Adrenal gland (tissue), 9 donors: ENCODE measurements at regions not wholly inside any gene's neighbourhood (a gene's known extent, or its start where the extent isn't known, plus 50 kb on each side); places are given as distances from the start of the nearest gene placed in this dataset.

ENCODE experiments used
- DNase-seq, 7 donors: peaks; one replicate each; pipeline ENCODE4 v3.0.0-alpha.2; 2019 to 2020
- H3K27ac ChIP-seq, 5 donors: fragments of 200-600 bp; sonication (generic) in 4 of 5; 1 replicate in 3 of 5; 2 replicates in 2 of 5; pipeline versions ENCODE4 v1.5.1 to v1.8.0; 2016 to 2020; ENCODE audit warnings: mild to moderate bottlenecking in 1 of 5
- H3K27me3 ChIP-seq: fragments of 200-600 bp; 2 replicates; pipeline ENCODE4 v1.8.0; 2021
- H3K36me3 ChIP-seq, 2 donors: fragments of 200-600 bp; replicated peaks in 1 of 2; 1 replicate in 1 of 2; 2 replicates in 1 of 2; pipeline versions ENCODE4 v1.5.1 to v1.8.0; 2018 to 2022
- H3K4me1 ChIP-seq, 2 donors: fragments of 200-600 bp; replicated peaks in 1 of 2; 1 replicate in 1 of 2; 2 replicates in 1 of 2; pipeline versions ENCODE4 v1.5.1 to v1.8.0; 2018 to 2021
- H3K4me3 ChIP-seq, 4 donors: fragments of 200-600 bp; sonication (generic) in 3 of 4; one replicate each; pipeline ENCODE4 v1.5.1; 2016 to 2018
- H3K9me3 ChIP-seq, 3 donors: fragments of 200-600 bp; sonication (generic) in 1 of 3; replicated peaks in 1 of 3; 1 replicate in 2 of 3; 2 replicates in 1 of 3; pipeline versions ENCODE4 v1.5.1 to v1.8.0; 2016 to 2021
- POLR2A ChIP-seq, 2 donors: fragments of 450-650 bp; IDR thresholded peaks; one replicate each; pipeline ENCODE4 v1.6.1; 2017; ENCODE audit warnings: antibody characterized with exemption in 2 of 2, mild to moderate bottlenecking in 2 of 2, moderate library complexity in 1 of 2
- WGBS, 4 donors: extraction: QIAGEN DNeasy Blood & Tissue Kit in 2 of 4; methylation state at CpG; one replicate each; pipeline versions ENCODE4 v1.1.5 to v1.1.7; 2013 to 2017; 5-methylcytosine and 5-hydroxymethylcytosine counted together
- intact Hi-C, 2 donors: fragments of 100-400 bp; cut with DNase I; formaldehyde crosslinking; loops; one replicate each; pipeline versions ENCODE4 v1.14.1 to v1.15.0; 2022 to 2023
- TF ChIP-seq, protein P1 (sequence below), 6 experiments: fragments of 450-650 bp in 4 of 6; fragments of 200-600 bp in 2 of 6; sonication (generic) in 1 of 6; IDR thresholded peaks; 1 replicate in 5 of 6; 2 replicates in 1 of 6; pipeline versions ENCODE4 v1.5.1 to v1.8.0; 2016 to 2021; ENCODE audit warnings: antibody characterized with exemption in 6 of 6, mild to moderate bottlenecking in 2 of 6, moderate library complexity in 1 of 6
- donor health status: healthy with polysubstance abuse.
- donor health status: Bipolar disorder and iron deficiency.
- donor health status: DM: yes; HTN: yes; CAD: no.
- donor health status: DM: no; HTN: no; CAD: no.
- donor health status: DM: no; HTN: no; CAD: no.

DNA sequence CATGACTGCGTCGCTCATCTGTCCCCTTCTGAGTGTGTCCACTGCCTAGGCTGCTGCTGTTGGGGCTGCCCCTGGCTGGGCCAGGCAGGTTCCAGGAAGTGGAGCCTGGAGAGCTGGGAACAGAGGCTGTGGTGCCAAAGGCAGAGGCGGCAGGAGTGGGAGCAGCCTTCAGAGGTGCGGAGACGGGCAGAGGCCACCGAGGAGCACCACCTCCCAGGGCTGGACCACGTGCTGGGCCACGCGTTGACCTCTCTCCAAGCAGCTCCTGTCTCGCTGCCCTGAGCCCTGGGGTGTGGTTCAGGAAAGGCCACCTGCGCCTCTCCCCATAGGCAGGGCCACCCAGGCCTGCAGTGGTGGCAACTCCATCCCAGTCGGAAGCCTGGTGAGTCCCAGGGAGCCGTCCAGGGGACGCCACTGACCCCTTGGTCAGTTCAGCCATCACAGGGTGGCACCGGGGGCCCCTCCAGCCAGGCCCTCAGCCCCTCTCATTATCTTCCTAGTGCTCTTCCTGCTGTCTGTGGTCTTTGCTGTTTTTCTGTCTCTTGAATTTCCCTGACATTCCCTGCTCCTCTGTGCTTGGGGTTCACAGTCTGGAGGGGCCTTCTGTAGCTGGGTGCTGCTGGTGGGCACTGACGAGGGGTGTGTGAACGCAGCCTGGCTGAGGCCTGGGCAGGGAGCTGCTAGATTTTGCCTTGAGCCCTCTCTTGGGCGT is 122.8 kb upstream of the HS6ST1 start:
- DNase-seq: peak in 2 of 7 donors; percentile 14 to 15
- Histone ChIP-seq H3K4me1 (peaks cover 17 to 18% of the 10 kb centered on the region in 2 donors), H3K27ac (no peak overlapping the region), H3K4me3 (no peak overlapping the region), H3K27me3 (no peaks in the 10 kb centered on the region), H3K36me3 (no peaks in the 10 kb centered on the region), H3K9me3 (no peaks in the 10 kb centered on the region)
- no peak for TF ChIP-seq POLR2A (IDR thresholded peaks at IDR 0.05)
- TF ChIP-seq, protein P1, sequence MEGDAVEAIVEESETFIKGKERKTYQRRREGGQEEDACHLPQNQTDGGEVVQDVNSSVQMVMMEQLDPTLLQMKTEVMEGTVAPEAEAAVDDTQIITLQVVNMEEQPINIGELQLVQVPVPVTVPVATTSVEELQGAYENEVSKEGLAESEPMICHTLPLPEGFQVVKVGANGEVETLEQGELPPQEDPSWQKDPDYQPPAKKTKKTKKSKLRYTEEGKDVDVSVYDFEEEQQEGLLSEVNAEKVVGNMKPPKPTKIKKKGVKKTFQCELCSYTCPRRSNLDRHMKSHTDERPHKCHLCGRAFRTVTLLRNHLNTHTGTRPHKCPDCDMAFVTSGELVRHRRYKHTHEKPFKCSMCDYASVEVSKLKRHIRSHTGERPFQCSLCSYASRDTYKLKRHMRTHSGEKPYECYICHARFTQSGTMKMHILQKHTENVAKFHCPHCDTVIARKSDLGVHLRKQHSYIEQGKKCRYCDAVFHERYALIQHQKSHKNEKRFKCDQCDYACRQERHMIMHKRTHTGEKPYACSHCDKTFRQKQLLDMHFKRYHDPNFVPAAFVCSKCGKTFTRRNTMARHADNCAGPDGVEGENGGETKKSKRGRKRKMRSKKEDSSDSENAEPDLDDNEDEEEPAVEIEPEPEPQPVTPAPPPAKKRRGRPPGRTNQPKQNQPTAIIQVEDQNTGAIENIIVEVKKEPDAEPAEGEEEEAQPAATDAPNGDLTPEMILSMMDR (IDR thresholded peaks at IDR 0.05): no peak
- intact Hi-C loops: no loop called here
- 94 to 97% (median 96%) methylated on average over 7 to 18 of the region's 18 CpGs for WGBS, 4 donors

DNA sequence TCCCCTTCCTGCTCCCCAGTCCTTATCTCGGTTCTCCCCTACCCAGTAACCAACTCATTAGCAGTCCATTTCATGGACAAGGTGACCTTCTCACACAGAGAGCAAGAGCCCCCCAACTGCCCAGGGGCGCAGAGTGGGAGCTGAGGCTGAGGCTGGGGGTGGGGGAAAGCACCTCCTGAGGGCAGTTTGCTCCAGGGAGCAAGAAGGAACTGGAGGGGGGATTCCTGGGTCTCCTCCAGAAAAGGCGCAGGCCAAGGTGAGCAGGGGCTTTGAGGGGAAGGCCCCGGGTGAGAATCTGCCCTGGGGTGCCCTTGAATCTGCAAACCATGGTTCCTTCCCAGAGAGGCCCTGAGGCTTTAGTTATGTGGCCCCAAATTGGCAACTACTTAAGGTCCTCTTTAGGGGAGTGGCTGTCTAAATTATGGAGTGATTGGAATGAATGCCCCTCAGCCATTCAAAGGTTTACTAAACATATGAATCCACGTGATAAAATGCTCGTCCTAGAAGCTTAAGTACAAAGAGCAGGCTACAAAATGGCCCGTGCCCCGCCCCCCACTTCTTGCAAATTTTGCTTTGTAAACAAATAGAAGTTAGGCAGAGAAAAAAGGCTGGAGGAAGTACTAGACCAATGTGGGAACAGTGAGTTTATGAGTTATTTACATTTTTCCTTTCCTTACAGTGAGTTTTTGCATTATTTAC is 123.5 kb upstream of the HS6ST1 start:
- H3K4me1 ChIP-seq: peaks cover 17 to 18% of the 10 kb centered on the region in 2 donors
- peak overlapping the region in 3 of 5 donors; percentile 1 to 62 (median 39) for H3K27ac ChIP-seq
- DNase-seq: peak in 6 of 7 donors; percentile 23 to 55 (median 39)
- no peak overlapping the region for H3K4me3 ChIP-seq
- TF ChIP-seq, protein P1 (IDR thresholded peaks at IDR 0.05): no peak
- no peak for TF ChIP-seq POLR2A (IDR thresholded peaks at IDR 0.05)
- H3K27me3 ChIP-seq: no peaks in the 10 kb centered on the region
- intact Hi-C loops: no loop called here
- 65 to 75% (median 69%) methylated on average over 5 to 8 of the region's 8 CpGs for WGBS, 4 donors
- no peaks in the 10 kb centered on the region for H3K36me3 ChIP-seq
- H3K9me3 ChIP-seq: no peaks in the 10 kb centered on the region

DNA sequence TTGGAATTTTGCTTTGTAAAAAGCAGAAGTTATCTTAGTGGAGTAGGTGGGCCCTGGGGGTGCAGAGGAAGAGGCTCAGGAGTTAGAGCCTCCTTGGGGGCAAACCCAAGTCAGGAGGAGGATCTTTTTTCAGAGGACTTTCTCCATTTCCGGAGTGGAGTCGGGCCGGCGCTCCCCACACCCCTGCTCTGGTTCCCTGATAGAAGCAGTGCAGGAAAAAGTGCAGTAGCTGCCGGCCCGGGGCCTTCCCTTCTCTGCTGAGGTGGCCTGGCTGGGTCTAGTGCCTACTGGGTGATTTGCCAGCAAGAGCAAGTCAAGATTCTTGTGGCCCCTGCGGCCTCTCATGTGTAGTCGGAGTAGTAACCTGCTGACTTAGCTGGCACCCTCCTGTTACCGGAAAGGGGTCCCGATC is 124.2 kb upstream of the HS6ST1 start:
- Histone ChIP-seq H3K4me1 (peaks cover 17 to 18% of the 10 kb centered on the region in 2 donors), H3K27me3 (no peaks in the 10 kb centered on the region), H3K36me3 (no peaks in the 10 kb centered on the region), H3K27ac (peak overlapping the region in 4 of 5 donors; percentile 1 to 62 (median 34)), H3K4me3 (no peak overlapping the region), H3K9me3 (no peaks in the 10 kb centered on the region)
- 54 to 68% (median 62%) methylated on average over 10 of the region's 10 CpGs for WGBS, 4 donors
- intact Hi-C loops: no loop called here
- no peak for TF ChIP-seq POLR2A (IDR thresholded peaks at IDR 0.05)
- TF ChIP-seq, protein P1 (IDR thresholded peaks at IDR 0.05): no peak
- peak in 5 of 7 donors; percentile 12 to 55 (median 35) for DNase-seq

DNA sequence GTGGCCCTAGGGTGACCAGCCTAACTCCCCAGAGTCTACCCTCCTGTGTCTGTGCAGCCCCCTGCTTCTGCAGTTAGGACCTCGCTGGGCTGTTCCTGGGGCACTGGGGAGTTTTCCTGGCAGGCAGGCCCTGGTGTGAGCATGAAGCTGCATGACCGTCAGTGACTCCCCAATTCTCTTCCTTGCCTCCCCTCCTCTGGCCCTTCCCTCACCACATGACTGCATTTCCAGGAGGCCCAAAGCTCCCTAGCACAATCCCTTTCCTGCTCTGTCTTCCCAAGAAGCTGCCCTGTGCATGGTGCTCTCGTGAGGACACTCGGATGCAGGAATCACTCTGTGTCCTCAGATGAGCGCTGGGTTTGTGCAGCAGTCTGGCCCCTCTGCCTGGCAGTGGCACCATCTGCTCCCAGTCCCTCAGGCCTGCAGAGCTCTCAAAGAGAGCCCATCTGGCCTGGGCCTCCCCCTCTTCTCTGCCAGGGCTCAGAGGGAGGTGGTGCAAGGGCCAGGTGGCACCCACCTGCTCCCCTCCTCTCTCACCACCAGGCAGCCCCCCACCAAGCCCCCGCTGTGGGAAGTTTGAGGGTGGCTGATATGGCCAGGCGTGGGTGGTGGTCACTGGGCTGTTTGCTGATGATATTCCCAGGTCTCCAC is 125.6 kb upstream of the HS6ST1 start:
- intact Hi-C loops: no loop called here
- H3K9me3 ChIP-seq: no peaks in the 10 kb centered on the region
- H3K4me1 ChIP-seq: peaks cover 17 to 18% of the 10 kb centered on the region in 2 donors
- H3K4me3 ChIP-seq: no peak overlapping the region
- peak in 3 of 7 donors; percentile 9 to 46 (median 19) for DNase-seq
- H3K36me3 ChIP-seq: no peaks in the 10 kb centered on the region
- WGBS, 4 donors: 73 to 88% (median 84%) methylated on average over 5 to 7 of the region's 7 CpGs
- TF ChIP-seq, protein P1 (IDR thresholded peaks at IDR 0.05): no peak
- no peak for TF ChIP-seq POLR2A (IDR thresholded peaks at IDR 0.05)
- H3K27ac ChIP-seq: no peak overlapping the region
- no peaks in the 10 kb centered on the region for H3K27me3 ChIP-seq
